Heart right ventricle (tissue), 16 donors: ENCODE measurements at regions not wholly inside any gene's neighbourhood (a gene's known extent, or its start where the extent isn't known, plus 50 kb on each side); places are given as distances from the start of the nearest gene placed in this dataset.

Experiments
- ATAC-seq, 8 donors: fragments of 200-7000 bp; cut with Tn5 transposase; one replicate each; pipeline ENCODE4 v1.9.1; 2020; ENCODE audit warnings: mild to moderate bottlenecking in 8 of 8, moderate library complexity in 8 of 8, moderate number of reproducible peaks in 1 of 8
- DNase-seq, 2 donors: peaks; one replicate each; pipeline ENCODE4 v3.0.0-alpha.2; 2020
- H3K27ac ChIP-seq, 10 donors: fragments of 200-600 bp; sonication (generic) in 2 of 10; one replicate each; pipeline versions ENCODE4 v1.5.0 to v1.8.0; 2020 to 2022; ENCODE audit warnings: mild to moderate bottlenecking in 3 of 10
- H3K27me3 ChIP-seq, 7 donors: fragments of 200-600 bp; one replicate each; pipeline ENCODE4 v1.8.0; 2021 to 2022; ENCODE audit warnings: mild to moderate bottlenecking in 2 of 7
- H3K36me3 ChIP-seq, 9 donors: fragments of 200-600 bp; sonication (generic) in 1 of 9; one replicate each; pipeline versions ENCODE4 v1.5.0 to v1.8.0; 2020 to 2022; ENCODE audit warnings: mild to moderate bottlenecking in 2 of 9
- H3K4me1 ChIP-seq, 9 donors: fragments of 200-600 bp; sonication (generic) in 1 of 9; one replicate each; pipeline versions ENCODE4 v1.5.0 to v1.8.0; 2020 to 2022; ENCODE audit warnings: mild to moderate bottlenecking in 4 of 9
- H3K4me3 ChIP-seq, 10 donors: fragments of 200-600 bp; sonication (generic) in 2 of 10; one replicate each; pipeline versions ENCODE4 v1.5.0 to v1.8.0; 2020 to 2022; ENCODE audit warnings: mild to moderate bottlenecking in 7 of 10, moderate library complexity in 2 of 10
- H3K9me3 ChIP-seq, 11 donors: fragments of 200-600 bp in 10 of 11; sonication (generic) in 2 of 11; one replicate each; pipeline versions ENCODE4 v1.5.0 to v1.8.0; 2013 to 2022; ENCODE audit warnings: mild to moderate bottlenecking in 2 of 11, control low read depth in 1 of 11, moderate library complexity in 1 of 11
- CTCF ChIP-seq, 9 donors: fragments of 200-600 bp; sonication (generic) in 2 of 9; IDR thresholded peaks; one replicate each; pipeline versions ENCODE4 v1.5.0 to v1.8.0; 2021 to 2022; ENCODE audit warnings: antibody characterized with exemption in 9 of 9, mild to moderate bottlenecking in 5 of 9, moderate library complexity in 1 of 9
- WGBS, 2 donors: extraction: QIAGEN DNeasy Blood & Tissue Kit; methylation state at CpG; one replicate each; pipeline ENCODE4 v1.1.7; 2013; ENCODE audit warnings: inconsistent platforms in 1 of 2; 5-methylcytosine and 5-hydroxymethylcytosine counted together
- intact Hi-C, 10 donors: fragments of 100-400 bp; cut with DNase I; formaldehyde crosslinking; loops; one replicate each; pipeline versions ENCODE4 v1.11.1 to v1.14.2; 2022
- donor health status: Arrhythmogenic right ventricular cardiomyopathy.
- donor health status: ischemic (EF 13 %, LVEDD 7.1; RV severe dilation, severe dysfunction).
- donor health status: healthy with polysubstance abuse.
- donor health status: DM: no; HTN: yes; CAD: no.
- donor health status: DM: no; HTN: no; CAD: no.
- donor health status: ischemic (EF 25% LVEDD 6.9; RV normal size, moderate dysfunction).
- donor health status: ischemic (EF 25% LVEDD 5.7; RV mildly dilated, moderate dysfunction).
- donor health status: healthy.
- donor health status: DM: yes; HTN: yes; CAD: no.
- donor health status: Ischemic cardiomyopathy.
- donor health status: ischemic (EF 35%, LVEDD 5.7; RV mildly dilated, moderate dysfunction).
- donor health status: nonischemic (EF 11% LVEDD 7.7; RV severe dilation, severe dysfunction).
- donor health status: DM: yes; HTN: yes; CAD: no.
- donor health status: PGD.
- donor health status: ischemic (EF 29% LVEDD 5.4; RV normal size, mild dysfunction).
- donor health status: nonischemic (EF 23%, LVEDD 6.1; RV moderate dilation, normal function).

DNA sequence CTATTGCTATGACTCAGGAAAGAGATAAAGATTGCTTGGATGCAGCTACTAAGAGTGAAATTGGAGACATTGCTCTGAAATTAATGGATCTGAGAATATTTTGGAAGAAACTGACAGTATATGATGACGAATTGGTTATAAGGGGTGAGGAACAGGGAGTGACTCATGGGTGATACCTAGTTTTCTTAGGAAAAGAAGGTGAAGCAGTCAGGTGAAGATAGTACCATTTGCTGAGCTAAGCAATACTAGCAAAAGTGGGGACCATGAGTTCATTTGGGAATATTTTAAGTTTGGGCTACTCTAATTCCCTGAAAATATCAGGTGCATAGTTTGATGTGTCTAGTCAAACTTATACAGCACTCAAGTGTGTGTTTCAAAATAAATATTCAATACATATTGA is 260.1 kb upstream of the NFIA start:
- DNase-seq (no peak), ATAC-seq (no peak)
- no peak overlapping the region for H3K27ac ChIP-seq
- H3K4me3 ChIP-seq = no peak overlapping the region
- H3K36me3 ChIP-seq = no peaks in the 10 kb centered on the region
- no peaks in the 10 kb centered on the region for H3K4me1 ChIP-seq
- intact Hi-C loops = no loop called here
- no peak for TF ChIP-seq CTCF (IDR thresholded peaks at IDR 0.05)
- peaks cover 0 to 9% (median 0%) of the 10 kb centered on the region in 11 donors for H3K9me3 ChIP-seq
- 72 to 80% methylated on average over 1 of the region's 1 CpG for WGBS, 2 donors
- H3K27me3 ChIP-seq = no peaks in the 10 kb centered on the region

- no peaks in the 10 kb centered on the region for H3K4me1 ChIP-seq
- peaks cover 0 to under 1% (median 0%) of the 10 kb centered on the region in 11 donors for H3K9me3 ChIP-seq
- H3K27me3 ChIP-seq = no peaks in the 10 kb centered on the region
- no peak overlapping the region for H3K4me3 ChIP-seq
- ATAC-seq (no peak), DNase-seq (no peak)
- 95 to 97% methylated on average over 1 of the region's 1 CpG for whole genome bisulfite sequencing, 2 donors
- no peak overlapping the region for H3K27ac ChIP-seq
- intact Hi-C loops = no loop called here
- TF ChIP-seq CTCF (IDR thresholded peaks at IDR 0.05) = no peak
- no peaks in the 10 kb centered on the region for H3K36me3 ChIP-seq
Observed at GRCh38 chr1:60821156-60821555, 261.2 kb upstream of the NFIA start.

DNA sequence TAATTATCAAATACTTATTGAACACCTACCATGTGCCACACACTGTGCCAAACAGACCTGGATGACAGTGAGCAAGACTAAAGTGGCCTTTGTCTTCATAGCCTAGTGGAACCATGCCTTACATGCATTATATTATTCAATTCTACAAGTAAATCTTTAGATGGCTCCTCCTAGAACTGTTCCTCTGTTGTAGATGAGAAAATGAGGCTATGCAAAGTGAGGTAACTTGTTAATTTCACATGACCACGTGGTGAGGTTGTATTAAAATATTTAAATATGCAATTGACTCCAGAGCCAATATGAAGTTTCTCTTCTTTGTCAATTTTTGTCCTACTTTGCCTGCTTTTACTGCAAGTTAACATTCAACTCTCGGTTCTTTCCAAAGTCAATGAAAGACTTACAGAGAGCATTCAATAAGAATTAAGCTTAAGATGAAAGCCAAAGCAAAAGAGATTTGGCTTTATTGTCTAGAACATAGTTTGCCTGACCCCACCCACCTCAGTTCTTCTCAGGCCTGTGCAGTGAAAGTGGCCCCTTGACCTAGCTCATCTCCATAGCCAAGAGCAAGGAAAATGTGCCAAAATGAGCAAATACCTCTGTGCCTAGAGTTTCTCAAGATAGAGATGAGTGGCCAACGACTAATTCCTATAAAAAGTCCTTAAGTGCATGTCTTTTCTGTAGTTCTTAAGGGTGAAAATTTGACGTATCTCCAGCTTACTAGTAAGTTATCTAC is 263.2 kb upstream of the NFIA start:
- no peaks in the 10 kb centered on the region for H3K27me3 ChIP-seq
- no peak for DNase-seq
- no peak for ATAC-seq

GRCh38 chr1:60813071-60813470 is 269.3 kb upstream of the NFIA start:
- DNase-seq (no peak), ATAC-seq (no peak)
- Histone ChIP-seq H3K4me3 (no peak overlapping the region), H3K36me3 (no peaks in the 10 kb centered on the region), H3K27me3 (no peaks in the 10 kb centered on the region), H3K4me1 (peaks cover 0 to 14% (median 0%) of the 10 kb centered on the region in 9 donors), H3K9me3 (no peaks in the 10 kb centered on the region), H3K27ac (no peak overlapping the region)
- WGBS, 2 donors = 75 to 79% methylated on average over 3 of the region's 3 CpGs
- TF ChIP-seq CTCF (IDR thresholded peaks at IDR 0.05) = no peak
- intact Hi-C loops = no loop called here

More for the DNA sequence above, 263.2 kb upstream of the NFIA start:
- no peak for TF ChIP-seq CTCF (IDR thresholded peaks at IDR 0.05)
- WGBS, 2 donors = 75 to 81% methylated on average over 4 of the region's 4 CpGs
- intact Hi-C loops = no loop called here
- Histone ChIP-seq H3K9me3 (no peaks in the 10 kb centered on the region), H3K4me3 (no peak overlapping the region), H3K4me1 (peaks cover 0 to 6% (median 0%) of the 10 kb centered on the region in 9 donors), H3K36me3 (no peaks in the 10 kb centered on the region), H3K27ac (no peak overlapping the region)
